GM21381 (cell line): ENCODE measurements at regions not wholly inside any gene's neighbourhood (a gene's known extent, or its start where the extent isn't known, plus 50 kb on each side); places are given as distances from the start of the nearest gene placed in this dataset.

Experiments
- ATAC-seq: cut with Tn5 transposase; IDR thresholded peaks from one replicate; pipeline ENCODE4 v1.9.1; 2021; ENCODE audit warnings: mild to moderate bottlenecking, moderate library complexity; ENCODE audit not compliant: unreplicated experiment

DNA sequence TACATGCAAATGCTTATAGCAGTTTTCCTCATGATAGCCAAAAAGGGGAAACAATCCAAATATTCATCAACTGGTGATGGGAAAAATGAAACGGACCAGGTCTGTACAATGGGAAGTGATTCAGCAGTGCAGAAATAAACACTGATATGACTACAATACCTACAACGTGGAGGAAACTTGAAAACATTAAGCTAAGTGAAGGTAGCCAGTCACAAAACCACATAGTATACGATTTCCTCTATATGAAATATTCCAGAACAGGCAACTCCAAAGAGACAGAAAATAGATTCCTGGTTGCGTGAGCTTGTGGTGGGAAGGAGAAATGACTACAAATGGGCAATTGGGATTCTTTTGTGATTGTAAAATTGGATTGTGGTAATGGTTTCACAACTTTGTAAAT, 263.1 kb upstream of the PITRM1 start:
- no peak for ATAC-seq

DNA sequence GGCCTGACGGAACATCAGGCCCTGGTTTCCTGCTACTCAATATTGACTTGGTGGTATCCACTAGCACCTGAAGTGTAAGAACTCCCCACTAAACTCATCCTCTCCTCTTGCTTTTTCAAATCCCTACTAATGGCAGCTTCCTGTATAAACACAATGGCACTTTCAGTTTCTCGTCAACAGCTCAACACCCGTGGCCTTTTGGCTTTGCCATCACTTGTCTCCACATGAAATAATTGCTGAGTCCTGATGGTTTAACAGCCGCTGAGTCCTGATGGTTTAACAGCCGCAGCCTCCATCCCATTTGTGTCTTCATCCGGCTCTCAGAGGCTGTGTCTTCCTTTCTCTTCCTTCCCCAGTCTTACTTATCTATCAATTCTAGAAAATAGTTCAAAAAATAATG, 261.4 kb upstream of the PITRM1 start:
- ATAC-seq: no peak

DNA sequence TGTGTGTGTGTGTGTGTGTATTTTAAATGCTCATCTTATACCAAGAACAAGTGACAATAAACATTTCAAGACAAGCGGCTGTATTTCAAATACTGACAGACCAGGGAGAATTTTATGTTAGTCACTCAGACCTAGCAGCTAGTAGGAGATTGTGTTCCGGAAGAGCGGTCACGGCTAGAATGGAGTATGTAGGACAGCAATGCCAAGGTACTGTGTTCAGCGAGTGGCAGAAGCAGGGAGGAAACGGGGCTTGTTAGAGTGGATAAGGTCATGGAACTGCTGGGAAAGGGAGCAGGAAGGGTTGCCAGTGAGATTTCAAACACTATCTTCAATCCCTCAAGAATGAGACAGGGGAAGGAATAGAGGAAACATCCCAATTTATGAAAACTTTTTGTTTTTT, 260.5 kb upstream of the PITRM1 start:
- no peak for ATAC-seq

DNA sequence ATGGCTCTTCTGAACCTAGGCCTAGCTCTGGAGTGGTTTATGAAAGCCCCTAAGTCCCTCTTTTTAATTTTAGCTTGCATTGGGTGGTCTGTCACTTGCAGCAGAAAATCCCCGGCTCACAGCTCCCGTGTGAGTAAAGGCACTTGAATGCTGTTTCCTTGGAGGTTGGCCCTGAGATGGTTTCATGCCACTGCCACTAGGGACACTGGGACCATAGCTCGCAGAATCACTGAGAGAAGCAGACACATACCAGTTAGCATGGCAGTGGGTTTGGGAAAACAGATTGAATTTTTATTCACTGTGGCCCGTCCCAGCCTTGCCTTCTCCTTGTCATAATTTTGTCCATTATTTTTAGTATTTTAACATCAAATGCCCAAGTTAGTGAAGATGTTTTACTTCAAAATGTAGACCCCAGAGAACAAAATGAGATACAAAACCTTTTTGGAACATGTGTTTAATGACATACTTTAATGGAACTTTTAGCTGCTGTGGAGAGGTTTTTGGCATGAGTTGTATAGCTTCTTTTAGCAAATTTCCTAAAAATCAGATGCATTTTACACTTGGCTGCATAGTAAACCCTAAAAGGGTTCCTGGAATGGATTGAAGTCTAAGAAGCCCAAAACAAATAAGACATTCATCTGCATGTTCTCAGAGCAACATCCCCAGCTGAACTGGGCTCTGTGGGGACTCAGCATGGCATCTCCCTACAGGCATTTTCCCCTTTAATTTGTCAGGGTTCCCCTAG, 259.7 kb upstream of the PITRM1 start:
- no peak for ATAC-seq

DNA sequence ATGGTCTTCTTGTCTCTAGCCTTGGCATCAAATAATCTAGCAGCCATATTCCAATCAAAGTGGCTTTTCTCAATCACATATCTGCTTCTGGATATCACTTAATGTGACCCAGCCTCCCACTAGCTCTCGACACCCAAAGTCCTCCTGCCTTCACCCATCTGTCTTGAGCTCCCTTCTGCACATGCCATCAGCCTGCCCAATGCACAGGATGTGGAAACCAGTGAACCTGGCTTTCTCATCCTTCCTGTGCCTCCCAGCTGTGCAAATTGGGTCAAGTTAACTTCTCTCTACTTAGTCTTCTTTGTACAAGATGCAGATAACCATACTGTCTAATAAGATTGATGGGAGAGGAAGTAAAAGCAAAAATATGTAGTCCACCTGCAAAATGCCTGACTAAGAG, 257.9 kb upstream of the PITRM1 start:
- no peak for ATAC-seq

DNA sequence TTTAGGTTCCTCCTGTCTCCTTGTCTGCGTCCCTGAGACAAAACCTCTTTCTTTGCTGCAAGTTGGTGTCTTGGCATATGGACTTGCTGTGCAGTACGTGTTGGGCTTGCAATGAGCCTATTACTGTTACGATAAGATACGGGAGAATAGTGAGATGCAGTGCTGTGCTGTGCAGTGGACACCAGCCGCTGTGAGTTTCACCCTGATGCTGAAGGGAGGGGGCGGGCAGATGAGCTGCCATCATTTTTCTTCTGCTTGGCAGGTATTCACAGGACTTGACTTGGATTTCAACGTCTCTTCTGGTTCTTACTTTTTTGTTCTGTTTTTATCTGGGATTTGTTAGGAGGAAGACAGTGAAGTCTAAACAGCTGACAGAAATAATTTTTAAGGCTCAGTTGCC, 257.1 kb upstream of the PITRM1 start:
- no peak for ATAC-seq

DNA sequence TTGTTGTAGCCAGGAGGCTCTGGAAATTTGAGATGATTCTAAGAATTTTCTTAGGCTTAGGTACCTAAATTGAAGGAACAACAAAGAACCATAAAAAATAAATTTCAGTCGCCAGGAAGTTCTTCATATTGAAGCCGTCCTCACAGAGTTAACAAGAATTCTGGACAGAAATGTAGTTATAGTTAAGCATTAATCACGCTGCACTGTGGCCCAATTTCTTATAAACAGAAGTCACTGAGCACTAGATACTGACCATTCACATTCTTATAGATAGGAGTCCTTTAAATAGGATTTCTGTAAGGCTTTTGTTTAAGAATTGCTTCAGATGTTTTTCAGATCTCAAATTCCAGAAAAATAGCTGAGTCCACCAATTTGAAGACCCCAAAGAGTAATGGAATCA, 256.2 kb upstream of the PITRM1 start:
- no peak for ATAC-seq

DNA sequence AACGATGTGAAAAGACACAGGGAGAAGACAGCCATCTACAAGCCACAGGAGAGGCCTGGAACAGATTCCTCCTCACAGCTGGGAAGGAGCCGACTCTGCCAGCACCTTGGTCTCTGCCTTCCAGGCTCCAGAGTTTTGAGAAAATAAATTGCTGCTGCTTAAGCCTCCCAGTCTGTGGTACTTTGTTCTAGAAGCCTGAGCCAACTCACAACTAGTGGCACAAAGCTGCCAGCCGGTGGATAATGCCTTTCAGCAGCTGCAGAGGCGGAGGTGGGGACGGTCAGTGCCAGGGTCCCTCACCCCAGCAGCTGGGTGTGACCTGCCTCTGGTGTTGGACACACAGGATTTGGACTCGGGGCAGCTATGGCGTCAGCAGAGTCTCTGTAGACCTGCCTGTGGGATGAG, 255.4 kb upstream of the PITRM1 start:
- no peak for ATAC-seq

DNA sequence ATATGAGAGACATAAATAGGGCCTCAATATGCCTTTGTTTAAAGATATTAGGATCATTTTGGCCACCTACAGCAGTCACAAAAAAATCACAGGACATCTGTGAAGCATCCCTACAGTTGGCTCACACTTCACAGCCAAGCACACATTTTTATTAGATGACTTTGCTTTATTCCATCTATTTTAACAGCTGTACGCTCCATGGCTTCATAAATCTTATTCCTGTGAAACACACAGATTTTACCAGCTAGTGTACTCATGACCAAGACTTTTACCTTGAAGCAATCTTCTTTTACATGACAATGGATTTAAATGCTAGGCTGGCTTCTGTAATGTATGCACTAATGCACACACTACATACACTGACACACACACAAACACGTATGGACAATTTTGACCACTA, 254.8 kb upstream of the PITRM1 start:
- ATAC-seq: no peak

DNA sequence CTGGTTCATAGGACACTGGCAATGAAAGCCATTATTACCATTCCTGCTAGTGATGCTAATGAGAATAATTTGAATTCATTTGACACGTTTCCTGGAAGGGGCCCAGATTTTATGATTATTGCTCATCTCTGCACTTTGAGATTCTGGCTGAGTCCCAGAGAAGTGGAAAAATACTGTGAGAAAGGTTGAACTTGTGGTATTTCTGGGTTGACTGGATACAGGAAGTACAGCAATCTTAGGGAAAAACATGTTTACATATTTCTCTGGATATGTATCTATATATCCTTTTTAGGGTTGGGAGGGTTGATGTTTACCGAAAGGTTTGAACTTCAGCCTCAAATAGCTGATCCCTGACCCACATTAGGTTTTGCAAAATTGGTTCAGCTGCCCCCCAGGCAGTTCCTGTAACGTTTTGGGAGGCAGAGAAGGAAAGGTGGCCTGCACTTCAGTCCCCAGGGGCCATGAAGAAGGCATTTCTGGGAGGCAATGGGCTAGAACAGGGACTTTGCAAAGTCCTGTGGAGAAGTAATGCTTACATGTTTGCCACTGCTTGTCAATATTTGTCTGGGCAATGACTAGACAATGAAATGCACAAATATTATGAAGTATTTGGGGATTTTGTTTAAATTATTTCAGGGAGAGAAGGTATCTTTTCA, 253.7 kb upstream of the PITRM1 start:
- no peak for ATAC-seq

DNA sequence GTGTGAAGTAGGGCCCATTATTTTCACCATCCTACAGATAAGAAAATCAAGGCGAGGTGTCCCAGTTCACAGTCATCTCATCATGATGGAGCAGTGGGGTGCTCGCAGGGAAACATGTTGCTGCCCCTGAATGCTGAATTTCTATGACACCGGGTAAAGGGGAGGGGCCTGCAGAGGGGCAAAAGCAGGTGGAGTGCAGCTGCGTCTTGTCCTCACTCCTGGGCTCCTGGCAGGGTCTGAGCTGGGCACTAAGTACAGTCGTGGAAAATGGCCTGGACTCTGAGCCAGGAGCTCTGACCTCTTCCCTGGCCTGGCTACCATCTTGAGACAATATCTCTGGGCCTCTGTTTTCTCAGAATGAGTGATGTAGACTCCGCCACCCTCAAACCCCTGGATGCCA, 253.1 kb upstream of the PITRM1 start:
- ATAC-seq: no peak

DNA sequence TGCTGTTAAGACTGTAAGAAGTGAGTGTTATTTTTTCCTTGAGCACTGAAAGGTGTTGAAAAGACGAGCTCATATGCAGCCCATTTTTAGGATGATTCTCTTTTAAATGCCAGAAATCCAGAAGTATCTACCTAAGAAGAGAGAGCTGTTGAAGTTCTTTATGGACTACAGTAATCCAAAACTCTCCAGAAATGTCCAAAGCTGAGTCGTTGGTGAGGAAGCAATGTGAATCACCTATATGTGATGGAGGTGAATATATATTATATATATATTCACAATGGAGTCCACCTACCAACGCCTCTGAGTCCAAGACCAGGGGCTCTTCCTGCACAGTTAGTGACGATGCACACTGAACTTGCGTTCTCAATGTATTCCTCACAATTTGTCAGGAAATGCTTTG, 252.7 kb upstream of the PITRM1 start:
- no peak for ATAC-seq

DNA sequence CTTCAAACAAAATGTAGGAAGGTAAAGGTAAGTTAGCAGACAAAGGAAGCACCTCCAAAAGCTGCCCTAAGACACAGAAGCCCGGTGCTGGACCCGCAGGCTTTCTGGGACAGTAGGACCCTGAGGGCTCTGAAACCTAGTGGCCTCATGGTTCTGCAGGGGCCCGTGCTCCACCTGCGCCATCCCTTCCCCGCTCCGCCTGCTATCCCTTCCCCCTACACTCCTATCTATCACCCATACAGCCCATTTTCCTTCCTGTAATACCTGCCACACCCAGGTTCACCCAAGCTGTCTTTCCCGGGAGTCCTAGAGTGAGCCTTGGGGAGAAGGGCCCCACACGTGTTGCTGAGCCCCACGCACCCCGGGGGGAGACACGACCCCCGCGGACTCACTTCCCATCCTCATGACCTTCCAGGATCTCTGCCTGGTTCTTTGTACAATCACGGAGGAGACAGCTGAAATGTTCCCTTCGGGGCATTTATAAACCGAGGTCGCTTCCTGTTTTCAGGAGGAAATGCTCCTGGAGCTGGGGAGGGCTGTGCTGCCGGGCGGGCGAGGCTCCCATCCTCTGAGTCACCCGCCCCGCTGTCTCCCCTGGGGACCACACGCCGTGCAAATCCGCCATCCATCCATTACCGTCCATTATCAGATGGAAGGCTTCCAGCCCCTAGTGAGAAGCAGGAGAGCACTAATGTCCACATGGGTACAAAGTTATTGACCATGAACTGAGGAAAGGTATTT, 251.7 kb upstream of the PITRM1 start:
- ATAC-seq: no peak

DNA sequence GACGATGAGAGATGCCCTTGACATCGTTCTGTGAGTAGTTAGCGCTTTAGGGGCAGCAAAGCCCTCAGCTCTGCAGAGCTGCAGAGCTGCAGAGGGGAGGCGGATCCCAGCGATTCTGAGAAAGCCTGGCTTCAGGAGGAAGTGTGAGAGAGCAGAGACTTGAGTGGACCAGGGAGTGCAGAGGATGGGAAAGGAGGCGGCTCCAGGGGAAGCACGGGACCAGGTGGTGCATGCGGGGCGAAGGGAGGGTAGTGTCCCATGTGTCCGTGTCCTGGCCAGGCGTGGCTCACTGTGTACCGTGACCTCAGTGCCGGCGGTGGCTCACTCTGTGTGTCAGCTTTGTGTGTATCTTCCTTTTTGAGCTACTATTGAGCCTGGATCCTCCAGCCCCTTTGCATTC, 250.8 kb upstream of the PITRM1 start:
- no peak for ATAC-seq

DNA sequence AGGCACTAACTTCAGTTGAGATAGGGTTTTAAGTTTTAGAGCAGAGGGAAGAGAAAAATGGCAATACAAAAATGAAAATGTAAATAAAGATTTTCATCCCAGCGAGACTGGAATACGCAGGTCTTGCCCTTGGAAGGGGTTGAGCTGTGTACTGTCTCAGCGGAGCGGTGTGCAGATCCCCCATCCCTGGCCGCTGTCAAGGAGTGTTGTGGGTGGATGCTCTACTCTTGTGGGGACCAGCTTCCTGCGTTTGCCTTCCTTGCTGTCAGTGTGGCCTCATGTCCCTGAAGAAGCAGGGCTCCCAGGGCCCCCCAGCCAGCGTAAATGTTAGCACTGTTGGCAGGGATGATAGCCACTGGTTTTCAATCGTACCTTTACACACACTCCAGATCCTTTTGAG, 249.7 kb upstream of the PITRM1 start:
- no peak for ATAC-seq

DNA sequence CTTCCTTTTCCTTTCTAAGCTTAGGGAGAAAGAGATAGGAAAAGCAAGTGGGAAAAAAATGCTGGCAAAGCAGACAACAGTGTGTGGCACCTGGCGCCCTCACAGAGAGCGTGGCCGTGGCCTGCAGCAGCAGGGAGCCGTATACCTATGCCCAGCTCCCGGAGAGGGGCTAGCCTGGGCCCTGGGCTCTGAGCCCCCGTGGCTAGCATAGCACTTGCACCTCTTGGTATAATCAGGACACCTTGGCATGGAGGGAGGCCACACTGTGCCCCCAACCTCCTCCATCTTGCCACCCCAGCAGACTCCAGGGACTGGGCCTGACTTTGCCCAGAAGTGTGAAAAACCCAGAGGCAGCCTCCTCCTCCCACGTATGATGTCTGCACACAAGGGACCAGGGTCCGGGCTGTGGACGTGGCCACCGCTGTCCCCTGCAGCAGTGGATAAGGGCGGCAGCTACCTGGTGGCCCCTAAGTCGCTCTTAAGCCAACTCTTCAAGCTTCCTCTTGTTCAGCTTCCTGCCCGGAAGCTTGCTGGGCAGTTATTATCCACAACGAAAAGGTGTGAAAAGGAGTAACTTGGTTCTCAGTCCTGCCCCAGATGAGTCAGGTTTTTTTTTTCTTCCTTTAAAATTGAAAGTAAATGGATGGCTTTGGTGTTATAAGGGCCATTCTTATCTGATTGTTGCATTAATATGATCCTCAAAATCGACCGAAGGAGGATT, 249.1 kb upstream of the PITRM1 start:
- ATAC-seq: no peak

DNA sequence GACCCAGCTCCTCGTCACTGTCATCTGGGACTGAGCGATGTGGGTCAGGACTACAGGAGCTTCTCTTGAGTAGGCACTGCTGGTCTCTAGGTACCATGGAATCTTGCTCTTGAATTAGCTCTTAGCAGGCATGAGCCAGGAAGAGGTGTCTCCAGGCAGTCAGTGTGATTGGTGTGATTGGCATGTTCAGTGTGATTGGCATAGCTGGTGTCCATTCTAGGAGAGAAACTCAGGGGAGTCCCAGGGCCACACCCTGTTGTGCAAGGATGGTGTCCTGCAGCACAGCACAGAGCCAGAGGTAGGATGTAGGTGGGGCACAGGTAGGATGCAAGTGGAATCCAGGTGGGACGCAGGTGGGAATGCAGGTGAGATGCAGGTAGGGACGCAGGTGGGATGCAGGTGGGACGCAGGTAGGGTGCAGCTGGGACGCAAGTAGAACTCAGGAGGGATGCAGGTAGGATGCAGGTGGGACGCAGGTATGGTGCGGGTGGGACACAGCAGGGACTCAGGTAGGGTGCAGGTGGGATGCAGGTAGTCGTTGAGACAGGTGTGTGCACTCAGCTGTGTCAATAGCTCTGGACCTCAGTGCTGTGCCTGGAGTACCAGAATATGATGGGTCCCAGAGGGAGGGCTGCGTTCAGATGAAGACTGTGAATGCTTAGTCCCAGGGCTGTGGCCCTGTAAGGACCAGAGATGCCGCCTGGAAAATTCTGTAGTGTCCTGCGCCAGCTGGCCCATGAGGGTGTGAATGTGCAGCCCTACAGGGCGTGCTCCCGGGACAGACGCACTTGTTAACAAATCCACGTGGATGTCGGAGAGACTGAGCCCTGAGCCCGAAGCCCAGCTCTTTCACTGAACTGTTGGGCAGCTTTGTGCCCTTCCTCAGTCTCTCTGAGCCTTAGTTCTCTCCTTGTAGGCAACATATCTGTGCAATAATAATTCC, 248.2 kb upstream of the PITRM1 start:
- ATAC-seq: no peak

DNA sequence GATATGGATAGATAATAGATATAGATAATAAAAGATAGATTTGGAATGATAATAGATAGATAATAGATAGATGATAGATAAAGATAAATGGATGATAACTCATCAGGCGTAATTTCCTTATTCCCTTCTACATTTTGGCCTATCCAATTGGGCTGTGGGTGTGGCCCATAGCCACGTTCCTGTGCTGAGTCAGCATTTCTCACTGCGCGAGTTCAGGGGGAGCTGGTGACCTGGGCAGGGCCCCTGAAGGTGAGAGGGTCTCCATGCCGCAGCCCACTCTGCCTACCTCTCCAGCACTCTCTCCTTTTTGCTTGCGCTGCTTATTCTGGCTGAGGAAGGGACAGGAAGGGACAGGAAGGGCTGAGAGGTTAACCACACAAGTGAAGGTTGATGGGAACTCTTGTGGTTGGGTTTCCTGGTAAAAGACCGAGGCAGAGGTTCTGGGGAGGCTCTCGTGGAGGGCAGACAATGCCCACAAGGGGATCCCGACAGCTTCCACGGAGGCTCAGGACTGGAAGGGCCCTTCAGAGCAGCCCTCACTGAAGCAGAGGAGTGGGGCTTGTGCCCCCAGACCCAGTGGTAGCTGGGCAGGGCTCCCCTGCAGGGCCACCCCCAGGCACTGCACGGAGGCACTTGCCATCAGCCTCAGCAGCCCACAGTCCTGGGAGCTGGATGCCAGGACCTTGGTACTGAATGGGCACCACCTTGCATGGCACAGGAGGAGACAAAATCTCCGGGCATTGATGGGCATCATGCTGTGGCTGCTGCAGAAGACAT, 247.3 kb upstream of the PITRM1 start:
- no peak for ATAC-seq

DNA sequence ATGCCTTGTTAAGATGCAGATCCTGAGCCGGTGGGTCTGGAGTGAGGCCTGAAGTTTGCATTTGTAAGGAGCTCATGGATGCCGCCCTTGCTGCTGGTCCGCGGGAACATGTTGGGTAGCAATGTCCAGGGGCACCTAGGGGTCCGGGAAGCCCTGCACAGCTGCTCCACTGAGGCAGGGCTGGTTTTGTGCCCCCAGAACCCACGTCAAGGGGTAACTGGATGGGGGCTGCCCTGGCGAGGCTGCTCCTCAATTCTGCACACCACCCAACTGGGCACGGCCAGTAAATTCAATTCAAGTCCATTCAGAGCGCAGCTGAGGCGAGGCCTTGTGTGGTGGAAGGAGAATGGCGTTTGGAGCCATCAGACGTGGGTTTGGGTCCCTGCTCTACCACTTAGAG, 246.3 kb upstream of the PITRM1 start:
- ATAC-seq: no peak
